Liver (tissue), 8 donors: ENCODE measurements at regions not wholly inside any gene's neighbourhood (a gene's known extent, or its start where the extent isn't known, plus 50 kb on each side); places are given as distances from the start of the nearest gene placed in this dataset.
A peak's percentile ranks its signal among the peaks of the same experiment; 100 is the strongest.

ENCODE experiments used
- DNase-seq: peaks from one replicate; pipeline ENCODE4 v3.0.0-alpha.2; 2017; ENCODE audit warnings: low spot score
- H3K27ac ChIP-seq, 2 donors: one replicate each; pipeline ENCODE4 v1.7.0; 2013; ENCODE audit warnings: inconsistent platforms in 2 of 2, low read length in 2 of 2, control low read depth in 1 of 2, low read depth in 1 of 2, mild to moderate bottlenecking in 1 of 2
- H3K27me3 ChIP-seq, 4 donors: one replicate each; pipeline versions ENCODE4 v1.6.1 to v1.7.0; 2013; ENCODE audit warnings: low read length in 3 of 4, inconsistent platforms in 1 of 4, mild to moderate bottlenecking in 1 of 4, moderate library complexity in 1 of 4; ENCODE audit not compliant: control insufficient read depth in 4 of 4, insufficient read depth in 4 of 4
- H3K36me3 ChIP-seq, 4 donors: one replicate each; pipeline versions ENCODE4 v1.6.1 to v1.7.0; 2013; ENCODE audit warnings: low read length in 3 of 4, mild to moderate bottlenecking in 3 of 4, low read depth in 1 of 4, moderate library complexity in 1 of 4; ENCODE audit not compliant: control insufficient read depth in 4 of 4, insufficient read depth in 3 of 4
- H3K4me1 ChIP-seq, 4 donors: one replicate each; pipeline versions ENCODE4 v1.6.1 to v1.7.0; 2013; ENCODE audit warnings: low read length in 3 of 4, mild to moderate bottlenecking in 3 of 4, moderate library complexity in 1 of 4; ENCODE audit not compliant: control insufficient read depth in 4 of 4, insufficient read depth in 4 of 4
- H3K4me3 ChIP-seq, 3 donors: one replicate each; pipeline versions ENCODE4 v1.6.1 to v1.7.0; 2013; ENCODE audit warnings: low read length in 3 of 3, control low read depth in 1 of 3, low read depth in 1 of 3, mild to moderate bottlenecking in 1 of 3
- H3K9ac ChIP-seq, 2 donors: one replicate each; pipeline ENCODE4 v1.7.0; 2013; ENCODE audit warnings: low read length in 2 of 2, mild to moderate bottlenecking in 2 of 2, moderate library complexity in 2 of 2, control low read depth in 1 of 2, low read depth in 1 of 2
- H3K9me3 ChIP-seq, 4 donors: one replicate each; pipeline versions ENCODE4 v1.6.1 to v1.7.0; 2013; ENCODE audit warnings: low read length in 3 of 4; ENCODE audit not compliant: control insufficient read depth in 4 of 4
- EGR1 ChIP-seq, 2 donors: IDR thresholded peaks; 2 replicates each; pipeline ENCODE4 v1.6.1; 2016 to 2018; ENCODE audit warnings: antibody characterized with exemption in 2 of 2, low read depth in 2 of 2
- FOXA1 ChIP-seq: IDR thresholded peaks from 2 replicates; pipeline ENCODE4 v1.6.1; 2016; ENCODE audit warnings: antibody characterized with exemption
- FOXA2 ChIP-seq: IDR thresholded peaks from 2 replicates; pipeline ENCODE4 v1.6.1; 2016; ENCODE audit warnings: antibody characterized with exemption
- GABPA ChIP-seq, 2 donors: IDR thresholded peaks in 1 of 2; conservative IDR thresholded peaks in 1 of 2; 2 replicates each; pipeline ENCODE4 v1.6.1; 2016; ENCODE audit warnings: antibody characterized with exemption in 2 of 2, mild to moderate bottlenecking in 1 of 2, moderate library complexity in 1 of 2
- HNF4A ChIP-seq, 2 donors: conservative IDR thresholded peaks; 2 replicates each; pipeline ENCODE4 v1.6.1; 2016; ENCODE audit warnings: antibody characterized with exemption in 2 of 2, mild to moderate bottlenecking in 2 of 2
- HNF4G ChIP-seq: IDR thresholded peaks from 2 replicates; pipeline ENCODE4 v1.6.1; 2016; ENCODE audit warnings: antibody characterized with exemption
- JUND ChIP-seq, 2 donors: IDR thresholded peaks; 2 replicates each; pipeline ENCODE4 v1.6.1; 2016; ENCODE audit warnings: antibody characterized with exemption in 2 of 2
- NR2F2 ChIP-seq: IDR thresholded peaks from 2 replicates; pipeline ENCODE4 v1.6.1; 2016; ENCODE audit warnings: antibody characterized with exemption
- RAD21 ChIP-seq, 2 donors: IDR thresholded peaks; 2 replicates each; pipeline ENCODE4 v1.6.1; 2016; ENCODE audit warnings: antibody characterized with exemption in 2 of 2, mild to moderate bottlenecking in 2 of 2
- RXRA ChIP-seq, 2 donors: IDR thresholded peaks; 2 replicates each; pipeline ENCODE4 v1.6.1; 2017 to 2018; ENCODE audit warnings: antibody characterized with exemption in 2 of 2, mild to moderate bottlenecking in 1 of 2
- SP1 ChIP-seq: IDR thresholded peaks from 2 replicates; pipeline ENCODE4 v1.6.1; 2018; ENCODE audit warnings: antibody characterized with exemption, mild to moderate bottlenecking
- TAF1 ChIP-seq: conservative IDR thresholded peaks from 2 replicates; pipeline ENCODE4 v1.6.1; 2016; ENCODE audit warnings: antibody characterized with exemption, mild to moderate bottlenecking
- YY1 ChIP-seq: IDR thresholded peaks from 2 replicates; pipeline ENCODE4 v1.6.1; 2016; ENCODE audit warnings: antibody characterized with exemption, mild to moderate bottlenecking
- WGBS: extraction: QIAGEN DNeasy Blood & Tissue Kit; methylation state at CpG from one replicate; pipeline ENCODE4 v1.1.7; 2013; 5-methylcytosine and 5-hydroxymethylcytosine counted together
- TF ChIP-seq, protein P1 (sequence below): IDR thresholded peaks from 2 replicates; pipeline ENCODE4 v1.6.1; 2016; ENCODE audit warnings: antibody characterized with exemption
- TF ChIP-seq, protein P2 (sequence below): fragments of 150-350 bp; IDR thresholded peaks from 2 replicates; pipeline ENCODE4 v1.5.1; 2017; ENCODE audit warnings: improper control_type of control experiment, low read depth, low read length; ENCODE audit not compliant: missing input control
- TF ChIP-seq, protein P3 (sequence below): IDR thresholded peaks from 2 replicates; pipeline ENCODE4 v1.6.1; 2016; ENCODE audit warnings: antibody characterized with exemption, mild to moderate bottlenecking
- TF ChIP-seq, protein P4 (sequence below): IDR thresholded peaks from 2 replicates; pipeline ENCODE4 v1.6.1; 2016; ENCODE audit warnings: antibody characterized with exemption
- TF ChIP-seq, protein P5 (sequence below): IDR thresholded peaks from 2 replicates; pipeline ENCODE4 v1.6.1; 2016; ENCODE audit warnings: antibody characterized with exemption
- donor health status: healthy.
- donor health status: healthy.
- donor health status: healthy.
- donor health status: healthy.
- donor health status: healthy.

DNA sequence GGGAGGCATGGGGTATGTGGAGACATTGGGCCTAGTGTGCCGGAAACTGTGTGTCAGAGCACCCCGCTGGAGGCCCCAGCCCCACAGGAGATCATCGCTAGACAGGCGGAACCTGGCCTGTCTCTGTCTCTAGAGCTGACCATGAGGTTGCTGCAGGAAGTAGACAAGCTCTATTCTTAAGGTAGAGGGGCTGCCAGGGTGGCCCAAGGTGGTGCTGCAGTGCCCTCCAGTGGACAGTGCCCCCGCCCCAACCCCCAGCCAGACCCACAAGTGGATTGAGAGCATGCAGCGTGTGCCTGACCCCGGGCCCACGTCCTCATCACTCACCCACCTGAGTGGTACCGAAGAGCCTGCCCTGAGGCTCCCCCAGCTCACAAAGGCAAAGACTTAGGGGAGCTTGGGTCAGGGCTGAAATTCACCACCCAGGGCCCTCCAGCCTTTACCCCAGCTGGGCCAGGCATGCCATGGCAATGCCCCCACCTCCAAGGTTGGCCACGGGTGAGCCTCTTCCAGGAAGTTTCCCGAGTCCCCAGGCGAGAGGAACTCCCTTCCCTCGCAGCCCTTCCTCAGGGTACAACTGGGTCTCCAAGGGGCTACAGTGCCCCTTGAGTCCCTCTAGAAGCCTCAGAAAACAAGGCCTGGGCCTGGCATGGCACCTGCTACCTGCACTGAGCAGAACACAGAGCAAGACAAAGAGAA, 155.0 kb downstream of the TTC32 start:
- no peak overlapping the region for H3K4me3 ChIP-seq

DNA sequence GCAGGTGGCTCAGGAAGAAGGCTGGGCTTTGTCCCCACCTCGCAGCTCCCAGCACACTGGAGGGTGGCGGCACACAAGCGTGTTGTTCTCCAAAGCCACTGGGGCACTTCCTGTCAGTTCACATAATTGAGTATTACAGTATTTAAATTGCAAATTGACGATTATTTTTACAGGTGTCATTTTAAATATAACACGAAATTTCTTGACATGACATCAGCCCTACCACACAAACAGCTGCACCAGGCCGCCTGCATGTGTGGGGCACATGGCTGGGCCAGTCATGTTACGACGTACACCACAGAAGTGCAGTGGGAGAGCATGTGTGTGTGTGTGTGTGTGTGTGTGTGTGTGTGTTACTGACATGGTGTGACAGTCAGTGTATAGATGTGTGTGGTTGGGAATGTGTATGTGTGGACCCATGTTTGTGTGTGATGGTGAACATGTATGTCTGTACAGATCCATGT, 155.6 kb downstream of the TTC32 start:
- TF ChIP-seq NR2F2 (no peak), EGR1 (IDR thresholded peaks at IDR 0.05; ENCODE audit: low read depth in 2 of 2) (no peak), HNF4G (no peak), RAD21 (IDR thresholded peaks at IDR 0.05) (no peak), RXRA (IDR thresholded peaks at IDR 0.05) (no peak), SP1 (no peak), GABPA (IDR thresholded peaks at IDR 0.05 in 1 of 2, conservative IDR thresholded peaks at IDR 0.05 in 1 of 2) (no peak), FOXA1 (no peak), HNF4A (conservative IDR thresholded peaks at IDR 0.05) (no peak), YY1 (no peak), FOXA2 (no peak), TAF1 (no peak), JUND (IDR thresholded peaks at IDR 0.05) (no peak)
- TF ChIP-seq, protein P1, sequence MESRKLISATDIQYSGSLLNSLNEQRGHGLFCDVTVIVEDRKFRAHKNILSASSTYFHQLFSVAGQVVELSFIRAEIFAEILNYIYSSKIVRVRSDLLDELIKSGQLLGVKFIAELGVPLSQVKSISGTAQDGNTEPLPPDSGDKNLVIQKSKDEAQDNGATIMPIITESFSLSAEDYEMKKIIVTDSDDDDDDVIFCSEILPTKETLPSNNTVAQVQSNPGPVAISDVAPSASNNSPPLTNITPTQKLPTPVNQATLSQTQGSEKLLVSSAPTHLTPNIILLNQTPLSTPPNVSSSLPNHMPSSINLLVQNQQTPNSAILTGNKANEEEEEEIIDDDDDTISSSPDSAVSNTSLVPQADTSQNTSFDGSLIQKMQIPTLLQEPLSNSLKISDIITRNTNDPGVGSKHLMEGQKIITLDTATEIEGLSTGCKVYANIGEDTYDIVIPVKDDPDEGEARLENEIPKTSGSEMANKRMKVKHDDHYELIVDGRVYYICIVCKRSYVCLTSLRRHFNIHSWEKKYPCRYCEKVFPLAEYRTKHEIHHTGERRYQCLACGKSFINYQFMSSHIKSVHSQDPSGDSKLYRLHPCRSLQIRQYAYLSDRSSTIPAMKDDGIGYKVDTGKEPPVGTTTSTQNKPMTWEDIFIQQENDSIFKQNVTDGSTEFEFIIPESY, result no peak
- TF ChIP-seq, protein P2, sequence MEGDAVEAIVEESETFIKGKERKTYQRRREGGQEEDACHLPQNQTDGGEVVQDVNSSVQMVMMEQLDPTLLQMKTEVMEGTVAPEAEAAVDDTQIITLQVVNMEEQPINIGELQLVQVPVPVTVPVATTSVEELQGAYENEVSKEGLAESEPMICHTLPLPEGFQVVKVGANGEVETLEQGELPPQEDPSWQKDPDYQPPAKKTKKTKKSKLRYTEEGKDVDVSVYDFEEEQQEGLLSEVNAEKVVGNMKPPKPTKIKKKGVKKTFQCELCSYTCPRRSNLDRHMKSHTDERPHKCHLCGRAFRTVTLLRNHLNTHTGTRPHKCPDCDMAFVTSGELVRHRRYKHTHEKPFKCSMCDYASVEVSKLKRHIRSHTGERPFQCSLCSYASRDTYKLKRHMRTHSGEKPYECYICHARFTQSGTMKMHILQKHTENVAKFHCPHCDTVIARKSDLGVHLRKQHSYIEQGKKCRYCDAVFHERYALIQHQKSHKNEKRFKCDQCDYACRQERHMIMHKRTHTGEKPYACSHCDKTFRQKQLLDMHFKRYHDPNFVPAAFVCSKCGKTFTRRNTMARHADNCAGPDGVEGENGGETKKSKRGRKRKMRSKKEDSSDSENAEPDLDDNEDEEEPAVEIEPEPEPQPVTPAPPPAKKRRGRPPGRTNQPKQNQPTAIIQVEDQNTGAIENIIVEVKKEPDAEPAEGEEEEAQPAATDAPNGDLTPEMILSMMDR, result no peak
- TF ChIP-seq, protein P3, sequence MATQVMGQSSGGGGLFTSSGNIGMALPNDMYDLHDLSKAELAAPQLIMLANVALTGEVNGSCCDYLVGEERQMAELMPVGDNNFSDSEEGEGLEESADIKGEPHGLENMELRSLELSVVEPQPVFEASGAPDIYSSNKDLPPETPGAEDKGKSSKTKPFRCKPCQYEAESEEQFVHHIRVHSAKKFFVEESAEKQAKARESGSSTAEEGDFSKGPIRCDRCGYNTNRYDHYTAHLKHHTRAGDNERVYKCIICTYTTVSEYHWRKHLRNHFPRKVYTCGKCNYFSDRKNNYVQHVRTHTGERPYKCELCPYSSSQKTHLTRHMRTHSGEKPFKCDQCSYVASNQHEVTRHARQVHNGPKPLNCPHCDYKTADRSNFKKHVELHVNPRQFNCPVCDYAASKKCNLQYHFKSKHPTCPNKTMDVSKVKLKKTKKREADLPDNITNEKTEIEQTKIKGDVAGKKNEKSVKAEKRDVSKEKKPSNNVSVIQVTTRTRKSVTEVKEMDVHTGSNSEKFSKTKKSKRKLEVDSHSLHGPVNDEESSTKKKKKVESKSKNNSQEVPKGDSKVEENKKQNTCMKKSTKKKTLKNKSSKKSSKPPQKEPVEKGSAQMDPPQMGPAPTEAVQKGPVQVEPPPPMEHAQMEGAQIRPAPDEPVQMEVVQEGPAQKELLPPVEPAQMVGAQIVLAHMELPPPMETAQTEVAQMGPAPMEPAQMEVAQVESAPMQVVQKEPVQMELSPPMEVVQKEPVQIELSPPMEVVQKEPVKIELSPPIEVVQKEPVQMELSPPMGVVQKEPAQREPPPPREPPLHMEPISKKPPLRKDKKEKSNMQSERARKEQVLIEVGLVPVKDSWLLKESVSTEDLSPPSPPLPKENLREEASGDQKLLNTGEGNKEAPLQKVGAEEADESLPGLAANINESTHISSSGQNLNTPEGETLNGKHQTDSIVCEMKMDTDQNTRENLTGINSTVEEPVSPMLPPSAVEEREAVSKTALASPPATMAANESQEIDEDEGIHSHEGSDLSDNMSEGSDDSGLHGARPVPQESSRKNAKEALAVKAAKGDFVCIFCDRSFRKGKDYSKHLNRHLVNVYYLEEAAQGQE, result no peak
- TF ChIP-seq, protein P4, sequence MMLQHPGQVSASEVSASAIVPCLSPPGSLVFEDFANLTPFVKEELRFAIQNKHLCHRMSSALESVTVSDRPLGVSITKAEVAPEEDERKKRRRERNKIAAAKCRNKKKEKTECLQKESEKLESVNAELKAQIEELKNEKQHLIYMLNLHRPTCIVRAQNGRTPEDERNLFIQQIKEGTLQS, result no peak
- TF ChIP-seq, protein P5, sequence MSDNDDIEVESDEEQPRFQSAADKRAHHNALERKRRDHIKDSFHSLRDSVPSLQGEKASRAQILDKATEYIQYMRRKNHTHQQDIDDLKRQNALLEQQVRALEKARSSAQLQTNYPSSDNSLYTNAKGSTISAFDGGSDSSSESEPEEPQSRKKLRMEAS, result no peak
- no peak for DNase-seq
- Histone ChIP-seq H3K4me3 (no peak overlapping the region), H3K27me3 (no peaks in the 10 kb centered on the region), H3K36me3 (no peaks in the 10 kb centered on the region), H3K9me3 (no peaks in the 10 kb centered on the region), H3K4me1 (no peaks in the 10 kb centered on the region), H3K9ac (no peak overlapping the region), H3K27ac (no peak overlapping the region)
- WGBS, result 90% methylated on average over 8 of the region's 8 CpGs

More for the DNA sequence above, 155.0 kb downstream of the TTC32 start:
- Histone ChIP-seq H3K27ac (no peak overlapping the region), H3K27me3 (no peaks in the 10 kb centered on the region), H3K4me1 (no peaks in the 10 kb centered on the region), H3K9ac (no peak overlapping the region), H3K9me3 (no peaks in the 10 kb centered on the region), H3K36me3 (no peaks in the 10 kb centered on the region)
- DNase-seq, result no peak
- 90% methylated on average over 13 of the region's 13 CpGs for WGBS
- TF ChIP-seq HNF4G, result no peak
- TF ChIP-seq, protein P2, result no peak
- TF ChIP-seq GABPA (IDR thresholded peaks at IDR 0.05 in 1 of 2, conservative IDR thresholded peaks at IDR 0.05 in 1 of 2), result no peak
- TF ChIP-seq RXRA (IDR thresholded peaks at IDR 0.05), result no peak
- peak in 1 of 2 donors; percentile 13 for TF ChIP-seq RAD21 (IDR thresholded peaks at IDR 0.05)
- TF ChIP-seq FOXA1, result no peak
